KMS-11 (cell line): ENCODE measurements at regions not wholly inside any gene's neighbourhood (a gene's known extent, or its start where the extent isn't known, plus 50 kb on each side); places are given as distances from the start of the nearest gene placed in this dataset.

Experiments
- H2AFZ ChIP-seq: fragments of 200-600 bp; sonication (generic); 2 replicates; pipeline ENCODE4 v1.6.1; 2016; ENCODE audit warnings: antibody characterized with exemption, mixed run types, low read depth
- H3K27ac ChIP-seq: fragments of 200-600 bp; sonication (generic); 2 replicates; pipeline ENCODE4 v1.6.1; 2016; ENCODE audit warnings: mild to moderate bottlenecking, mixed run types
- H3K27me3 ChIP-seq: fragments of 200-600 bp; sonication (generic); 2 replicates; pipeline ENCODE4 v1.6.1; 2017; ENCODE audit warnings: mild to moderate bottlenecking, low read depth, mixed run types, moderate library complexity; ENCODE audit not compliant: insufficient read depth
- H3K36me3 ChIP-seq: fragments of 200-600 bp; sonication (generic); 2 replicates; pipeline ENCODE4 v1.6.1; 2017; ENCODE audit warnings: mild to moderate bottlenecking, mixed run types; ENCODE audit not compliant: insufficient read depth
- H3K4me1 ChIP-seq: fragments of 200-600 bp; sonication (generic); 2 replicates; pipeline ENCODE4 v1.6.1; 2016; ENCODE audit warnings: mild to moderate bottlenecking, low read depth, mixed run types; ENCODE audit not compliant: poor library complexity, severe bottlenecking
- H3K4me2 ChIP-seq: fragments of 200-600 bp; sonication (generic); 2 replicates; pipeline ENCODE4 v1.7.0; 2016; ENCODE audit warnings: mild to moderate bottlenecking, mixed run types
- H3K4me3 ChIP-seq: fragments of 200-600 bp; sonication (generic); IDR thresholded peaks from 2 replicates; pipeline ENCODE4 v1.6.1; 2017; ENCODE audit warnings: low read depth, low read length, mixed read lengths; ENCODE audit not compliant: insufficient read depth
- H3K79me2 ChIP-seq: fragments of 200-600 bp; sonication (generic); 2 replicates; pipeline ENCODE4 v1.6.1; 2016; ENCODE audit warnings: low read depth, mixed run types; ENCODE audit not compliant: insufficient read depth
- H3K9ac ChIP-seq: fragments of 200-600 bp; sonication (generic); 2 replicates; pipeline ENCODE4 v1.6.1; 2016; ENCODE audit warnings: mild to moderate bottlenecking, mixed run types
- H4K20me1 ChIP-seq: fragments of 200-600 bp; sonication (generic); 2 replicates; pipeline ENCODE4 v1.6.1; 2016; ENCODE audit warnings: mild to moderate bottlenecking, mixed run types; ENCODE audit not compliant: insufficient read depth
- TF ChIP-seq, protein P1 (sequence below): fragments of 200-600 bp; sonication (generic); conservative IDR thresholded peaks from 2 replicates; pipeline ENCODE4 v1.6.1; 2017; ENCODE audit warnings: low read depth, mild to moderate bottlenecking, antibody characterized with exemption, low read length, moderate library complexity, mixed read lengths

DNA sequence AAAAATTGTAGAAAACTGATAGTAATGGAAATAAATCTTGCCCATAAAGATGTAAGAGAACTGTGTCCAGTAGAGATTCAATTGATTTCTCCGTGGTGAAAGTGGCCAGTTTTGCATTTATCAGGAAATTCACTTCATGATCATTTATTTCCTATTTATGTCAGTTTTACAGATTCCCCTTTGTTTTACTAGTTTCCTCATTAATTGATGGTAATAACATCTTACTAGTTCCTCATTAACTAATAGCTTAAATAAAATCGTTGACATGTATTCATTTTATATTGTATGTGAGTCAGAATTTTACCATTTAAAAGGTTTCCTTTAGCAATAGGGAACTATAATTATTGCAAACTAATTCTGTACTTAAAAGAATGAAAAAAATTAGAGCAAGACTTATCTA is 99.8 kb upstream of the ADGRF1 start:
- H2AFZ ChIP-seq = no peak overlapping the region
- no peak overlapping the region for H3K27ac ChIP-seq
- H3K4me2 ChIP-seq = no peak overlapping the region
- no peak overlapping the region for H3K9ac ChIP-seq
- H4K20me1 ChIP-seq = no peaks in the 10 kb centered on the region
- TF ChIP-seq, protein P1, sequence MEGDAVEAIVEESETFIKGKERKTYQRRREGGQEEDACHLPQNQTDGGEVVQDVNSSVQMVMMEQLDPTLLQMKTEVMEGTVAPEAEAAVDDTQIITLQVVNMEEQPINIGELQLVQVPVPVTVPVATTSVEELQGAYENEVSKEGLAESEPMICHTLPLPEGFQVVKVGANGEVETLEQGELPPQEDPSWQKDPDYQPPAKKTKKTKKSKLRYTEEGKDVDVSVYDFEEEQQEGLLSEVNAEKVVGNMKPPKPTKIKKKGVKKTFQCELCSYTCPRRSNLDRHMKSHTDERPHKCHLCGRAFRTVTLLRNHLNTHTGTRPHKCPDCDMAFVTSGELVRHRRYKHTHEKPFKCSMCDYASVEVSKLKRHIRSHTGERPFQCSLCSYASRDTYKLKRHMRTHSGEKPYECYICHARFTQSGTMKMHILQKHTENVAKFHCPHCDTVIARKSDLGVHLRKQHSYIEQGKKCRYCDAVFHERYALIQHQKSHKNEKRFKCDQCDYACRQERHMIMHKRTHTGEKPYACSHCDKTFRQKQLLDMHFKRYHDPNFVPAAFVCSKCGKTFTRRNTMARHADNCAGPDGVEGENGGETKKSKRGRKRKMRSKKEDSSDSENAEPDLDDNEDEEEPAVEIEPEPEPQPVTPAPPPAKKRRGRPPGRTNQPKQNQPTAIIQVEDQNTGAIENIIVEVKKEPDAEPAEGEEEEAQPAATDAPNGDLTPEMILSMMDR = no peak
- no peaks in the 10 kb centered on the region for H3K4me1 ChIP-seq
- no peaks in the 10 kb centered on the region for H3K27me3 ChIP-seq
- no peaks in the 10 kb centered on the region for H3K36me3 ChIP-seq
- H3K4me3 ChIP-seq = no peak overlapping the region
- no peaks in the 10 kb centered on the region for H3K79me2 ChIP-seq

DNA sequence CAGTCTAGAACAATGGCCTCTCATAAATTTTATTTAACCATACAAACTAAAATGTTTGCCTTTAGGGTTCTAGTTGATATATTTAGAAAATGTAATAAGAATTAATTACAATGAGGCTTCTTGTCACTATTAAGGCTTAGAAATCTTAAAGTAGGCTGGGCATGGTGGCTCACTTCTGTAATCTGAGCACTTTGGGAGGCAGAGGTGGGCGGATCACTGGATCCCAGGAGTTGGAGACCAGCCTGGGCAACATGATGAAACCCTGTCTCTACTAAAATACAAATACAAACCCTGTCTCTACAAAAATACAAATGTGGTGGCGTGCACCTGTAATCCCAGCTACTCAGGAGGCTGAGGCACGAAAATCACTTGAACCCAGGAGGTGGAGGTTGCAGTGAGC is 99.0 kb upstream of the ADGRF1 start:
- Histone ChIP-seq H3K4me1 (no peaks in the 10 kb centered on the region), H2AFZ (no peak overlapping the region), H3K27me3 (no peaks in the 10 kb centered on the region), H3K4me3 (no peak overlapping the region), H3K9ac (no peak overlapping the region), H3K4me2 (no peak overlapping the region), H4K20me1 (no peaks in the 10 kb centered on the region), H3K36me3 (no peaks in the 10 kb centered on the region), H3K79me2 (no peaks in the 10 kb centered on the region), H3K27ac (no peak overlapping the region)
- TF ChIP-seq, protein P1 = no peak

DNA sequence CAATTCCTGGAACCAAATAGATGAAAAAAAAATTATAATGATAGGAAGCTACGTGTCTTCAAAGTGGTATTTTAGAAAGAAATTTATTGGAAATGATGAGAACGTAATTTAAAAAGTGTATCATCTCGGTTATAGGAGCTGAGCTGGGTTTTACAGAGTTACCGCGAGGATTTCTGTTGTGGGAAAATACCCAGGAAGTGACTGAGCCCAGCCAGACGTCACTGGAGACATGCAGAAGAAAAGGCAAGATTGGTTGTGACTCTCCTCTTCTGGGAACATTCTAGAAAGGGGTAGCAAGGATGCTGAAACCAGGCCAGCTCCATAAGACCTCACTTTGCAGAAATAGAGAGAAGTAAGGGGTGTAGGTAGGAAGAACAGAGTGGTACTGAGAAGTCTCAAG is 95.9 kb upstream of the ADGRF1 start:
- Histone ChIP-seq H3K27ac (no peak overlapping the region), H3K79me2 (no peaks in the 10 kb centered on the region), H3K9ac (no peak overlapping the region), H3K4me3 (no peak overlapping the region), H2AFZ (no peak overlapping the region), H3K4me1 (no peaks in the 10 kb centered on the region), H3K4me2 (no peak overlapping the region), H3K27me3 (no peaks in the 10 kb centered on the region), H3K36me3 (no peaks in the 10 kb centered on the region), H4K20me1 (no peaks in the 10 kb centered on the region)
- TF ChIP-seq, protein P1 = no peak

DNA sequence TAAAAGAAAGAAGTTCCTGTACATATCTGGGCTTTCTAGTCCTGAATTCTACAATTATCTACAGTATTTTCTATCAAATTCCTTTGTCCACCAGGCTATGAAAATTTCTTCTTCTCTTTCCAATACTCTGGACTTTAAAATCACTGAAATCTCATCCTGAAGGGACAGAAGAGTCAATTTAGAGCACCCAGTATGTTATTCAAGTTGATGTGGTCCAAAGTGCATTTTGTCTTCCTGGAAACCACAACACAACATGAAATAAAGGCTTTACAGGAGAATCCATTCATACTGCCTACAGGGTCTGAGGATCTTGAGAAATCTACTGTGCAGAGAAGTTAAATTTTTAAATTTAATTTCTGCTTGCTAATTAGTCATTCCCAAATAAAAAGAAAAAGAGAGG is 94.9 kb upstream of the ADGRF1 start:
- Histone ChIP-seq H3K79me2 (no peaks in the 10 kb centered on the region), H3K27me3 (no peaks in the 10 kb centered on the region), H3K4me2 (no peak overlapping the region), H3K9ac (no peak overlapping the region), H4K20me1 (no peaks in the 10 kb centered on the region), H3K4me3 (no peak overlapping the region), H3K4me1 (no peaks in the 10 kb centered on the region), H3K27ac (no peak overlapping the region), H2AFZ (no peak overlapping the region), H3K36me3 (no peaks in the 10 kb centered on the region)
- TF ChIP-seq, protein P1 = no peak

DNA sequence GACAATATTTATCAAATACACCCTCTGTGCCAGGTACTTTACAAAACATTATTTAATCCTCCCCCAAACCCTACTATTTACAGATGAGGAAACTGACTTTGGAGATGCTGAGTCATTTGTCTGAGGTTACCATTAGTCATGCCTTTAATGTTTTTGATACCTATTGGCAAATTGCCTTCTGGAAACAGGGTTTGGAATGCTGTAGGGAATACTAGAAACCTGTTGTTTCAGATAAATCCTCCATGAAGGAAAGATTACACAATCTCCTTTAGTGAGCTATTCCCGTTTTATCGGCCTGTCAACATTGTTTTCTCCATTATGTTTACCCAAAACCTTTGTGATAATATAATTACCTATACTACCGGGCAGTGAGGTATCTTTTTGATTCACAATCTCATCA is 93.6 kb upstream of the ADGRF1 start:
- no peak overlapping the region for H3K4me3 ChIP-seq
- no peaks in the 10 kb centered on the region for H3K36me3 ChIP-seq
- H3K4me2 ChIP-seq = no peak overlapping the region
- TF ChIP-seq, protein P1 = no peak
- no peaks in the 10 kb centered on the region for H3K79me2 ChIP-seq
- no peak overlapping the region for H3K9ac ChIP-seq
- H2AFZ ChIP-seq = no peak overlapping the region
- no peaks in the 10 kb centered on the region for H3K27me3 ChIP-seq
- H3K27ac ChIP-seq = no peak overlapping the region
- no peaks in the 10 kb centered on the region for H4K20me1 ChIP-seq
- no peaks in the 10 kb centered on the region for H3K4me1 ChIP-seq
